ENCODE measurements at regions not wholly inside any gene's neighbourhood (a gene's known extent, or its start where the extent isn't known, plus 50 kb on each side); places are given as distances from the start of the nearest gene placed in this dataset.

DNA sequence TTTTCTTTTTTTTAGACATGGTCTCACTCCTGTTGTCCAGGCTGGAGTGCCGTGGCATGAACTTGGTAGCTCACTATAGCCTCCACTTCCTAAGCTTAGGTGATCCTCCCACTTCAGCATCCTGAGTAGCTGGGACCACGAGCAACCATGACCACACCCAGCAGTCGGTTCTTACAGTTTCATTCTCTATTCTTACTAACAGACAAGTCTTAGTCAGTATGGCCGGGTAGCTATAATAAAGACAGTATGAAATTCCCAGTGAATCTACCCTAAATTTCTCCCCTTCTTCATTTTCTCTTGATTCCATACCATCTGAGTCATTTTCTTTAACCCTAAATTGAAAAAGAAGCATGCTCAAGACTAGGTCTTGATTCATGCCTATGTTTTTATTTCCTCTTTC is 775.3 kb upstream of the NRXN1 start:
- DNase-seq (ENCODE audit: low spot score in 2 of 2), result no peak
- WGBS, 2 donors, result 82 to 87% methylated on average over 4 of the region's 4 CpGs
- TF ChIP-seq, protein P1, sequence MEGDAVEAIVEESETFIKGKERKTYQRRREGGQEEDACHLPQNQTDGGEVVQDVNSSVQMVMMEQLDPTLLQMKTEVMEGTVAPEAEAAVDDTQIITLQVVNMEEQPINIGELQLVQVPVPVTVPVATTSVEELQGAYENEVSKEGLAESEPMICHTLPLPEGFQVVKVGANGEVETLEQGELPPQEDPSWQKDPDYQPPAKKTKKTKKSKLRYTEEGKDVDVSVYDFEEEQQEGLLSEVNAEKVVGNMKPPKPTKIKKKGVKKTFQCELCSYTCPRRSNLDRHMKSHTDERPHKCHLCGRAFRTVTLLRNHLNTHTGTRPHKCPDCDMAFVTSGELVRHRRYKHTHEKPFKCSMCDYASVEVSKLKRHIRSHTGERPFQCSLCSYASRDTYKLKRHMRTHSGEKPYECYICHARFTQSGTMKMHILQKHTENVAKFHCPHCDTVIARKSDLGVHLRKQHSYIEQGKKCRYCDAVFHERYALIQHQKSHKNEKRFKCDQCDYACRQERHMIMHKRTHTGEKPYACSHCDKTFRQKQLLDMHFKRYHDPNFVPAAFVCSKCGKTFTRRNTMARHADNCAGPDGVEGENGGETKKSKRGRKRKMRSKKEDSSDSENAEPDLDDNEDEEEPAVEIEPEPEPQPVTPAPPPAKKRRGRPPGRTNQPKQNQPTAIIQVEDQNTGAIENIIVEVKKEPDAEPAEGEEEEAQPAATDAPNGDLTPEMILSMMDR (IDR thresholded peaks at IDR 0.05), result no peak
- no peak for TF ChIP-seq POLR2A (IDR thresholded peaks at IDR 0.05)
- intact Hi-C loops (cut with DNase I; ENCODE audit: low total_unique reads), result no loop called here
- no peak overlapping the region for H3K4me3 ChIP-seq (ENCODE audit: low read depth, poor library complexity, severe bottlenecking)

- TF ChIP-seq, protein P1 (IDR thresholded peaks at IDR 0.05), result no peak
- no peak for TF ChIP-seq POLR2A (IDR thresholded peaks at IDR 0.05)
- intact Hi-C loops (cut with DNase I; ENCODE audit: low total_unique reads), result no loop called here
- 72 to 84% methylated on average over 6 of the region's 6 CpGs for WGBS, 2 donors
- DNase-seq (ENCODE audit: low spot score in 2 of 2), result no peak
- H3K4me3 ChIP-seq (ENCODE audit: low read depth, poor library complexity, severe bottlenecking), result no peak overlapping the region
Observed at GRCh38 chr2:51795248-51795888, 763.4 kb upstream of the NRXN1 start.

GRCh38 chr2:51791496-51791895 is 759.6 kb upstream of the NRXN1 start:
- 94 to 95% methylated on average over 3 of the region's 3 CpGs for WGBS, 2 donors
- no peak for DNase-seq (ENCODE audit: low spot score in 2 of 2)
- intact Hi-C loops (cut with DNase I; ENCODE audit: low total_unique reads), result no loop called here
- TF ChIP-seq, protein P1 (IDR thresholded peaks at IDR 0.05), result no peak
- TF ChIP-seq POLR2A (IDR thresholded peaks at IDR 0.05), result no peak
- H3K4me3 ChIP-seq (ENCODE audit: low read depth, poor library complexity, severe bottlenecking), result no peak overlapping the region

DNA sequence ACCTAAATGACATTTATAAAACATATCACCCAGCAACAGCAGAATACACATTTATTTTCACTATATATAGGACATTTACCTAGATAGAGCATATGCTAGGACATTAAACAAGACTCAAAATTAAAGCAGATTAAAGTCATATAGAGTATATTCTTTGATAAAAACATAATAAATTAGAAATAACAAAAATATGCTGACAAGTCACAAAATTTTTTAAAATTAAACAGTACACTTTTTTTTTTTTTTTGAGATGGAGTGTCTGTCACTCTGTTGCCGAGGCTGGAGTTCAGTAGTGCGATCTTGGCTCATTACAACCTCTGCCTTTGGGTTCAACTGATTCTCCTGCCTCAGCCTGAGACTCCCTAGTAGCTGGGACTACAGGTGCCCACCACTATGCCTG is 758.9 kb upstream of the NRXN1 start:
- TF ChIP-seq, protein P1 (IDR thresholded peaks at IDR 0.05), result no peak
- no peak for TF ChIP-seq POLR2A (IDR thresholded peaks at IDR 0.05)
- no peak for DNase-seq (ENCODE audit: low spot score in 2 of 2)
- 86 to 87% methylated on average over 2 of the region's 2 CpGs for WGBS, 2 donors
- intact Hi-C loops (cut with DNase I; ENCODE audit: low total_unique reads), result no loop called here
- H3K4me3 ChIP-seq (ENCODE audit: low read depth, poor library complexity, severe bottlenecking), result no peak overlapping the region

- intact Hi-C loops (cut with DNase I; ENCODE audit: low total_unique reads), result no loop called here
- 61 to 68% methylated on average over 2 of the region's 2 CpGs for WGBS, 2 donors
- DNase-seq (ENCODE audit: low spot score in 2 of 2), result no peak
- no peak overlapping the region for H3K4me3 ChIP-seq (ENCODE audit: low read depth, poor library complexity, severe bottlenecking)
- TF ChIP-seq, protein P1 (IDR thresholded peaks at IDR 0.05), result no peak
- TF ChIP-seq POLR2A (IDR thresholded peaks at IDR 0.05), result no peak
Observed at GRCh38 chr2:51789918-51790317, 758.0 kb upstream of the NRXN1 start.

Measured in lower leg skin (tissue), 4 donors.